IMR-90 (cell line): ENCODE measurements at regions not wholly inside any gene's neighbourhood (a gene's known extent, or its start where the extent isn't known, plus 50 kb on each side); places are given as distances from the start of the nearest gene placed in this dataset.

ENCODE experiments used
- CEBPB ChIP-seq: IDR thresholded peaks from 2 replicates; pipeline ENCODE4 v1.6.1; 2012; ENCODE audit warnings: low read depth, low read length, improper control_type of control experiment
- CHD1 ChIP-seq: IDR thresholded peaks from 2 replicates; pipeline ENCODE4 v1.6.1; 2012; ENCODE audit warnings: low read depth, low read length, improper control_type of control experiment
- ELK1 ChIP-seq: fragments of 150-350 bp; IDR thresholded peaks from 2 replicates; pipeline ENCODE4 v1.6.1; 2016; ENCODE audit warnings: low read depth, mild to moderate bottlenecking, low read length, moderate library complexity, borderline replicate concordance
- FOS ChIP-seq: fragments of 150-350 bp; IDR thresholded peaks from 2 replicates; pipeline ENCODE4 v1.6.1; 2016; ENCODE audit warnings: low read depth, low read length
- MXI1 ChIP-seq: IDR thresholded peaks from 2 replicates; pipeline ENCODE4 v1.6.1; 2012; ENCODE audit warnings: low read depth, mild to moderate bottlenecking, low read length, moderate library complexity, borderline replicate concordance
- POLR2A ChIP-seq: IDR thresholded peaks from 2 replicates; pipeline ENCODE4 v1.6.1; 2012; ENCODE audit warnings: mild to moderate bottlenecking, low read depth, low read length
- RAD21 ChIP-seq: IDR thresholded peaks from 2 replicates; pipeline ENCODE4 v1.6.1; 2012; ENCODE audit warnings: low read length, improper control_type of control experiment
- RFX5 ChIP-seq: IDR thresholded peaks from 2 replicates; pipeline ENCODE4 v1.8.0; 2012; ENCODE audit warnings: low read depth, mild to moderate bottlenecking, low read length, moderate library complexity
- USF2 ChIP-seq: fragments of 150-350 bp; IDR thresholded peaks from 2 replicates; pipeline ENCODE4 v1.6.1; 2017; ENCODE audit warnings: mild to moderate bottlenecking, antibody characterized with exemption, low read length, low read depth
- TF ChIP-seq, protein P1 (sequence below): conservative IDR thresholded peaks from 2 replicates; pipeline ENCODE4 v1.5.1; 2012; ENCODE audit warnings: mild to moderate bottlenecking, low read depth, low read length, improper control_type of control experiment

DNA sequence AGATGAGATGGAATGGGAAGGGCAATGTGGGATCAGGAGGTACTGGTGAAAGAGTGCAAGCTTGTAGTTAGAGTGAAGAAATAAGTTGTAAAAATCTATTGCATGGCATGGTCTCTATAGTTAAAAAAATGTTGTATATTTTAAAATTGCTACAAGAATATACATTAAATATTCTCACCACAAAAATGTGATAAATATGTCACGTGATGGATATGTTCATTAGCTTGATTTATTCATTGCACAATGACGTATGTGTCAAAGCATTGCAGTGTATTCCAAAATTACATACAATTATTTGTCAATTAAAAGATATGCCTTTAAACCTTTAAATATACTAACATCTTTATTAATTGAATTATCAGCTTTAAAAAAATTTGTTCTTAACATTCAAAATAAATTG, 1607.1 kb downstream of the REEP3 start:
- TF ChIP-seq, protein P1, sequence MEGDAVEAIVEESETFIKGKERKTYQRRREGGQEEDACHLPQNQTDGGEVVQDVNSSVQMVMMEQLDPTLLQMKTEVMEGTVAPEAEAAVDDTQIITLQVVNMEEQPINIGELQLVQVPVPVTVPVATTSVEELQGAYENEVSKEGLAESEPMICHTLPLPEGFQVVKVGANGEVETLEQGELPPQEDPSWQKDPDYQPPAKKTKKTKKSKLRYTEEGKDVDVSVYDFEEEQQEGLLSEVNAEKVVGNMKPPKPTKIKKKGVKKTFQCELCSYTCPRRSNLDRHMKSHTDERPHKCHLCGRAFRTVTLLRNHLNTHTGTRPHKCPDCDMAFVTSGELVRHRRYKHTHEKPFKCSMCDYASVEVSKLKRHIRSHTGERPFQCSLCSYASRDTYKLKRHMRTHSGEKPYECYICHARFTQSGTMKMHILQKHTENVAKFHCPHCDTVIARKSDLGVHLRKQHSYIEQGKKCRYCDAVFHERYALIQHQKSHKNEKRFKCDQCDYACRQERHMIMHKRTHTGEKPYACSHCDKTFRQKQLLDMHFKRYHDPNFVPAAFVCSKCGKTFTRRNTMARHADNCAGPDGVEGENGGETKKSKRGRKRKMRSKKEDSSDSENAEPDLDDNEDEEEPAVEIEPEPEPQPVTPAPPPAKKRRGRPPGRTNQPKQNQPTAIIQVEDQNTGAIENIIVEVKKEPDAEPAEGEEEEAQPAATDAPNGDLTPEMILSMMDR: no peak
- TF ChIP-seq FOS (no peak), MXI1 (no peak), RAD21 (no peak), CEBPB (no peak), POLR2A (no peak), USF2 (no peak), RFX5 (no peak), CHD1 (no peak), ELK1 (no peak)
